Activated T-cell treated with anti-CD3 and anti-CD28 coated beads, Interleukin-2, amount 50 U/mL, for 48 hours (primary cell): ENCODE measurements at regions not wholly inside any gene's neighbourhood (a gene's known extent, or its start where the extent isn't known, plus 50 kb on each side); places are given as distances from the start of the nearest gene placed in this dataset.
"Not testable (repeated sequence)": the region's sequence is repeated elsewhere in the genome, so short reads cannot be mapped to it uniquely, and the experiment has no call there.

Experiments
- DNase-seq, 2 experiments: peaks; one replicate each; pipeline ENCODE4 v3.0.0-alpha.2; 2020

GRCh38 chr3:88703501-88704059, 403.8 kb upstream of the EPHA3 start:
- DNase-seq: no peak

DNA sequence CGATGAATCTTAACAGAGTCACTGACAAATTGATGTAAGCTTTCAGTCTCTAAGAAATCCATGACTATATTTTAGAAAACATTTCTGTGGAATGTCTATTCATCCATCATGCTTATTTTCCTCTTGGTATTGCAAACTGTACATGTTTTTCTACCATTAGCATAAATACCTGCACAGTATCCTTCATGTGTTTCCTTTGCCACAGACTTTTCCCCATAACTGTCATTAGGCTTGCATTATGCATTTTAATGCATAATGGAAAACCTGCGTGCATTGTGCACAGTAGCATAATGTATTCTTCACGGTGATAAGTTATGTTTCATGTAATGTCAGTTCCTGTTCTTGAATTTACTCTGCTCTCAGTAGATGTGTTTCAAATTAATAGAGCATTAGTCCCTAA, 403.1 kb upstream of the EPHA3 start:
- DNase-seq: no peak

DNA sequence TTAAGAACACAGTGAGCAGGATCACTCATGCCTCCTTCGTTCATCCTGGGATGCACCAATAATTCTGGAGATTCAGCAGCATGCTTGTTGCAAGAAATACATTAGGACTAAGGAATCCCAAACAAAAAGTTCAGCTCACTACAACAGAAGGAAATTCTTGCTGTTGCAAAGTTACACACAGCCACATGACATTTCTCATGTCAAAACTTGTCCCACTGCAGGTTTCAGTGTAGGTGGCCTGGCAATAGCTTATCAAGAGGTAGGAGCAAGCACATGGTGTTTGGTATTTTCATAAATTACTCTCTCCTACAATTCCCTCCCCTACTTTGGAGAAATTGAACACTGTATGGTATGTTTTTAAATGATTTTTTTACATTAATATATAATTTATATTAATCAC, 399.6 kb upstream of the EPHA3 start:
- no peak for DNase-seq

- no peak for DNase-seq
Measured at GRCh38 chr3:88712552-88712951, 394.9 kb upstream of the EPHA3 start.

DNA sequence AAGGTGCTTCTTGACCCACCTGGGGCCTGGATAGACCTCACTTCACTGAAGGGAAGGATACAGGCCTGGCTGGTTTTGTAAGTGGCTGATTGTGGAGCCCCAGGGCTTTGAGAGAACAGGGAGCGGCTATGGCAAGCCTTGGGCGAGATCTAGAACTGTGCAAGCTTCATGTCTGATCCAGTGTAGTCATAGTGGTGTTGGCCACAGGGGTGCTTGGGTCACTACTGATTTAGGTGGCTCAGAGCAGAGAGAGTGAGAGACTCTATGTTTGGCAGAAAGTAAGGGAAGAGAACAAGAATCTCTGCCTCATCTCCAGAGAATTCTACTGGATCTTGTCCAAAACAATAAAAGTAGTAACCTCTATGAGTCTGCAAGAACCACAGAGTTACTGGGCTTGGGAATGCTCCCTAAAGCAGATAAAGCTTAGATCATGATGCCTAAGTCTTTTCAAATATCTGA, 394.2 kb upstream of the EPHA3 start:
- DNase-seq: no peak

- no peak for DNase-seq
Measured at GRCh38 chr3:88725440-88726165, 381.8 kb upstream of the EPHA3 start.

DNA sequence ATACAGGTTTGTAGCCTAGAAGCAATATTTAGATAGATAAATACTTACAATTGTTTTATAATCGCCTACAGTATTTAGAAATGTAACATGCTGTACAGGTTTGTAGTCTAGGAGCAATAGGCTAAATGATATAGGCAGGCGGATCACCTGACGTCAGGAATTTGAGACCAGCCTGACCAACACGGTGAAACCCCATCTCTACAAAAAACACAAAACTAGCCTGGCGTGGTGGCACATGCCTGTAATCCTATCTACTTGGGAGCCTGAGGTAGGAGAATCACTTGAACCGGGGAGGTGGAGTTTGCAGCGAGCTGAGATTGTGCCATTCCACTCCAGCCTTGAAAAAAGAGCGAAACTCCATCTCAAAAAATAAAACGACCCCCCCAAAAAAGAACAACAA, 375.2 kb upstream of the EPHA3 start:
- DNase-seq: no peak

GRCh38 chr3:88742106-88742505, 365.3 kb upstream of the EPHA3 start:
- DNase-seq: no peak

GRCh38 chr3:88742674-88743507, 364.5 kb upstream of the EPHA3 start:
- DNase-seq: no peak

- DNase-seq: no peak
Measured at GRCh38 chr3:88744896-88745295, 362.5 kb upstream of the EPHA3 start.

GRCh38 chr3:88747145-88747544, 360.3 kb upstream of the EPHA3 start:
- DNase-seq: not testable (repeated sequence)

DNA sequence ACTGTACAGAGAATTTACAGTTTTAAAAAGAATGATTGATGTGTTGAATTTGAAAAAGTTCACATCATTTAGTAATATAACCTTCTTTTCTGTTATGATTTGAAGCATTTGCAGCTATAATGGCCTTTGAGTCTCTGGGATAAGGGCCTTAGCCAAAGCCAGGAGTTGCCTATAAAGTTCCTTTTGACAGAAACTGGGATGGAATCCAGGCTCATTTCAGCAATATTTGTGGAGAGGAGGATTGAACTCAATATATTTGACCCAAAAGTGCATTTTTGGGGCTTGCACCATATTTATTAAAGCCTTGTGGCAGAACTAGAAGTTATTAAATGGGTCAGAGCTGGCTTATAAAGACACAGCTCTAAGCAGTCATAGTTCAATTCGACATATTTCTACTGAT, 348.7 kb upstream of the EPHA3 start:
- DNase-seq: no peak

GRCh38 chr3:88767746-88768145, 339.7 kb upstream of the EPHA3 start:
- DNase-seq: no peak

DNA sequence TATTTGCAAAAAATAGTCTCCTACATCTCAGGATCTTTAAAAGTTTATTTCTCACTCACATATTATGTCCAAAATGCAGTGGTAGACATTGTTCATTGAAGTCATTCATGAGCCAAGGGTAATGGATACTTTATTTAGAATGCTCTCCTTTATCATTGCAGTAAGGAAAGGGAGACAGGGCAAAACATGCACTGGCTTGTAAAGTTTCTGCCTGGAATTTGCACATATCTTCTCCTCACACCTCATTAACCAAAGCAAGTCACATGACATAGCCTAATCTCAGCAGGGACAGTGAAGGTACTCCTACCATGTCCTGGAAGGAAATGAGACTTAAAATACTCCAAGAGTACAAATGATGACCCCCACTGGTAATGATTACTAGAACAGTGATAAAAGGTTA, 333.7 kb upstream of the EPHA3 start:
- DNase-seq: no peak

DNA sequence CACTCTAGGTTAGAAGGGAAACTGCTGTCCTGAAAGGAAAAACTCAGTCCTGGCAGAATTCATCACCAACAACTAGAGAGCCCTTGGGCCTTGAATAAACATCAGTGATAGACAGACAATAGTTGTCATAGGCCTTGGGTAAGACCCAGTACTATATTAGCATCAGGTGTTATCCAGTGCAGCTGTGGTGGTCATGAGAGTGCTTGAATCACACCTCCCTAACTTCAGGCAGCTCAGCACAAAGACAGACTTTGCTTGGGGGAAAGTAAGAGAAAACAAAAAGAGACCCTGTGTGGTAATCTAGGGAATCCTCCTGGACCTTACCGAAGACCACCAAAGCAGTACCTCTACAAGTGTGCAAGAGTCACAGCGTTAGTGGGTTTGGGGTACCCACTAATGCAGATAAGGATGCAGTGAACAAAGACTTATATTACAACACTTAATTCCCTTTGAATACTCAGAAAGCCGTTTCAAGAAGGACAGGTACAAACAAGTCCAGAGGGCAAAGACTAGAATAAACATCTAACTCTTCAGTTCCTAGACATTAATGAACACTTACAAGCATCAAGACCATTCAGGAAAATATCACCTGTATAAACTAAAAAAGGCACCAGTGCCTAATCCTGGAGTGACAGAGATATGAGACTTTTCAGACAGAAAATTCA, 332.3 kb upstream of the EPHA3 start:
- DNase-seq: no peak

DNA sequence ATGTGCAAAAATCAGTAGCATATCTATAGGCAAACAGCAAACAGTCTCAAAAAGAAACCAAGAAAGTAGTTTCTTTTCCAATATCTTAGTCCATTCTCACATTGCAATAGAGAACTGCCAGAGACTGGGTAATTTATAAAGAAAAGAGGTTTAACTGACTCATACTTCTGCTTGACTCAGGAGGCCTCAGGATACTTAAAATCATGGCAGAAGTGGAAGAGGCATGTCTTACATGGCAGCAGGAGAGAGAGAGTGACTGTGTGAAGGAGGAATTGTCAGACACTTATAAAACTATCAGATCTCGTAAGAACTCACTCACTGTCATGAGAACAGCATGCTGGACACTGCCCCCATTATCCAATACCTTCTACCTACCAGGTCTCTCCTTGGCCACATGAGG, 327.9 kb upstream of the EPHA3 start:
- no peak for DNase-seq

DNA sequence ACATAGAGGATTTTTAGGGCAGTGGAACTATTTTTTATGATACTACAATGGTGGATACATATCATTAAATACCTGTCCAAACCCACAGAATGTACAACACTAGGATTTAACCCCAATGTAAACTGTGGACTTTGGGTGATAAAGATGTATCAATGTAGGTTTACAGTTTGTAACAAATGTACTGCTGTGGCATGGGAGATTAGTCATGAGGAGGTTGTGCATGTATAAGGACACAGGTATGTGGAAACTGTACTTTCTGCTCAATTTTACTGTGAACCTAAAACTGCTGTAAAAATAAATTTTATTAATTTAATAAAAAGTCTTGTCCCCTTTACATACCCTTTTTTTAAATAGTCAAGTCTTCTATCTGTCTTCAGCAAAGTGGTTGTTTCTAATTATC, 322.5 kb upstream of the EPHA3 start:
- no peak for DNase-seq

DNA sequence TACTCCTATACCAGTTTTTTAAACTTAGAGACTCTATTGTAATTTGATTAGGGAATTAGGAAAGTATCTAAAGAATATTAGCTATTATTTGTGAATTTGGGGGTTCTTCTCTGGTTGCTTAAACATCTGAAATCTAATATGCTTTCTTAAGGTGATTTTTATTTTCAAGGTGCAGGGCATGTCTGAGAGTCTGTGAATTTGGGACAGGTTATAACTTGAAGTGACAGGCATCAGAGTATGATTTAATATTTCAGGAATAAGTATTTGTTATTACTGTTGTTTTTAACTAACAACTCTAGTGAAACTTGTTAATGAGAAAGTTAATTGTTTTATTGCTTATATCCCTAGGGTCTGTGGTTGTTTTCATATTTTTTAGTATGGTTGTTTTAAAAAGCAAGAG, 321.6 kb upstream of the EPHA3 start:
- no peak for DNase-seq

GRCh38 chr3:88795503-88795902, 311.9 kb upstream of the EPHA3 start:
- DNase-seq: no peak

- no peak for DNase-seq
Measured at GRCh38 chr3:88807491-88808105, 299.8 kb upstream of the EPHA3 start.

- DNase-seq: no peak
Measured at GRCh38 chr3:88809993-88810392, 297.4 kb upstream of the EPHA3 start.

- DNase-seq: no peak
Measured at GRCh38 chr3:88810455-88810854, 297.0 kb upstream of the EPHA3 start.

DNA sequence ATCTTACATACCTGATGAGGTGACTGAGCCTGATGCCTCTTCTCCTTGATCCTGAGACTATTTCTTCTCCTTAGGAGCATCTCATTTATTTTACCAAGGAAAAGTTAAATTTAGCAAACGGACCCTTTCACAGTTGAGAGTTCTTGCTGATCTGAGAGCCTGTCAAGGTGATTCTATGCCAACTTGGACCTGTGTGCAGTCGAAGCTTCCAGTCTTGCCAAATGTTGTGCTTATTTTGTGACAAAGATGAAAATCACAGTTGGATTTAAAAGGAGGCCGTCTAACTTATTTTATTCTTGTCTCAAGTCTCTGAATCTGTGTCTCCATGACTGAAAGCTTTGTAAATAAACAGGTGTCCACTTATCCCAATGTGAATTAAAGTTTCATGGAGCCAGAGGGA, 296.3 kb upstream of the EPHA3 start:
- DNase-seq: no peak
